22Rv1 (cell line): ENCODE measurements at regions not wholly inside any gene's neighbourhood (a gene's known extent, or its start where the extent isn't known, plus 50 kb on each side); places are given as distances from the start of the nearest gene placed in this dataset.

Source experiments
- ZFX ChIP-seq: fragments of 450-650 bp; IDR thresholded peaks from 2 replicates; pipeline ENCODE4 v1.6.1; 2017; ENCODE audit warnings: antibody characterized with exemption, borderline replicate concordance
- TF ChIP-seq, protein P1 (sequence below): fragments of 450-650 bp; IDR thresholded peaks from 2 replicates; pipeline ENCODE4 v1.5.1; 2017; ENCODE audit warnings: mild to moderate bottlenecking

DNA sequence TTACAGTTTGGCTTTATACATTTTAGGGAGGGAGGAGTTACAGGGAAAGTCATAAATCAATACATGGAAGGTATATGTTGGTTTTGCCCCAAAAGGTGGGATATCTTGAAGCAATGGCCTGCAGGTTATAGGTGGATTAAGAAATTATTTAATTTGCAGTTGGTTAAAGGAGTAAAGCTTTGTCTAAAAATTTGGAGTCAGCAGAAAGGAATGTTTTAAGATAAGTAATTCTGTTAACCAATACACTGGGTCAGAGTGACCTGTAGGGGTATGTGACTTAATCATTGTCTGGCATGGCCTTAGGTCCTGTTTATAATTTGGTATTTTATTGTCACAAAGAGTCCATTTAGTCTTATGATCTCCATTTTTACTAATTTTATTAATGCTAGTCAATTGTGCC is 115.0 kb downstream of the AGTR2 start:
- TF ChIP-seq, protein P1, sequence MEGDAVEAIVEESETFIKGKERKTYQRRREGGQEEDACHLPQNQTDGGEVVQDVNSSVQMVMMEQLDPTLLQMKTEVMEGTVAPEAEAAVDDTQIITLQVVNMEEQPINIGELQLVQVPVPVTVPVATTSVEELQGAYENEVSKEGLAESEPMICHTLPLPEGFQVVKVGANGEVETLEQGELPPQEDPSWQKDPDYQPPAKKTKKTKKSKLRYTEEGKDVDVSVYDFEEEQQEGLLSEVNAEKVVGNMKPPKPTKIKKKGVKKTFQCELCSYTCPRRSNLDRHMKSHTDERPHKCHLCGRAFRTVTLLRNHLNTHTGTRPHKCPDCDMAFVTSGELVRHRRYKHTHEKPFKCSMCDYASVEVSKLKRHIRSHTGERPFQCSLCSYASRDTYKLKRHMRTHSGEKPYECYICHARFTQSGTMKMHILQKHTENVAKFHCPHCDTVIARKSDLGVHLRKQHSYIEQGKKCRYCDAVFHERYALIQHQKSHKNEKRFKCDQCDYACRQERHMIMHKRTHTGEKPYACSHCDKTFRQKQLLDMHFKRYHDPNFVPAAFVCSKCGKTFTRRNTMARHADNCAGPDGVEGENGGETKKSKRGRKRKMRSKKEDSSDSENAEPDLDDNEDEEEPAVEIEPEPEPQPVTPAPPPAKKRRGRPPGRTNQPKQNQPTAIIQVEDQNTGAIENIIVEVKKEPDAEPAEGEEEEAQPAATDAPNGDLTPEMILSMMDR = no peak
- TF ChIP-seq ZFX = no peak
